Brain microvascular endothelial cell (primary cell): ENCODE measurements at regions not wholly inside any gene's neighbourhood (a gene's known extent, or its start where the extent isn't known, plus 50 kb on each side); places are given as distances from the start of the nearest gene placed in this dataset.

Experiments
- DNase-seq: peaks from one replicate; pipeline ENCODE4 v3.0.0-alpha.2; 2020
- H3K27ac ChIP-seq: fragments of 250-450 bp; sonication (Bioruptor Pico); 2 replicates; pipeline ENCODE4 v1.5.1; 2020; ENCODE audit warnings: mild to moderate bottlenecking, moderate library complexity
- H3K27me3 ChIP-seq: fragments of 250-450 bp; sonication (Bioruptor Pico); replicated peaks from 2 replicates; pipeline ENCODE4 v1.5.1; 2020; ENCODE audit warnings: mild to moderate bottlenecking
- H3K36me3 ChIP-seq: fragments of 250-450 bp; sonication (Bioruptor Pico); replicated peaks from 2 replicates; pipeline ENCODE4 v1.5.1; 2020; ENCODE audit warnings: mild to moderate bottlenecking
- H3K4me3 ChIP-seq: 2 replicates; pipeline ENCODE4 v1.5.1; 2011; ENCODE audit warnings: low read depth, mild to moderate bottlenecking, control low read depth, low read length, moderate library complexity
- in situ Hi-C: cut with HindIII; loops from 2 replicates; pipeline ENCODE4 v1.10.0; 2017; ENCODE audit warnings: low sequenced_read_pairs, low pct_ligation_motif_present
- TF ChIP-seq, protein P1 (sequence below): IDR thresholded peaks from 2 replicates; pipeline ENCODE4 v1.5.1; 2011; ENCODE audit warnings: low read depth, mild to moderate bottlenecking, moderate library complexity, low read length, control low read depth, inconsistent platforms; ENCODE audit errors: missing control alignments

DNA sequence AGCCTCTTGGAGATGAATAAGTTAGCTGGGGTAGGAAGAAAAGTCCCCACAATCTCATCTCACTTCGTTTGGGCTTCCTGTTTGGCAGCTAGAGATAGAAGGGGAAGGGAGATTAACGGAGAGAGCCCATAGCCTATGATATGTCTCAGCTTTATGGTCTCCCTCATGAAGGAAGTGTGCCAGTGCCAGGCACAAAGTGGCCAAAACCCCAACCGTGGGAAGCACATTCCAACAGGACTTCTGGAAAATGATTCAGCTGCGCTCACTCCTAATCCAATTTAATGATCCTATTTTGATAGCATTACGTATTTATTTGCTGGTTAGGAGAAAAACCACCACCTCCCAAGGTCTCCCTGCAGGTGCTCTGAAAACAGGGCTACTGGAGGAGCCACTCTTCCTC lies 303.1 kb upstream of the CLINT1 start:
- TF ChIP-seq, protein P1, sequence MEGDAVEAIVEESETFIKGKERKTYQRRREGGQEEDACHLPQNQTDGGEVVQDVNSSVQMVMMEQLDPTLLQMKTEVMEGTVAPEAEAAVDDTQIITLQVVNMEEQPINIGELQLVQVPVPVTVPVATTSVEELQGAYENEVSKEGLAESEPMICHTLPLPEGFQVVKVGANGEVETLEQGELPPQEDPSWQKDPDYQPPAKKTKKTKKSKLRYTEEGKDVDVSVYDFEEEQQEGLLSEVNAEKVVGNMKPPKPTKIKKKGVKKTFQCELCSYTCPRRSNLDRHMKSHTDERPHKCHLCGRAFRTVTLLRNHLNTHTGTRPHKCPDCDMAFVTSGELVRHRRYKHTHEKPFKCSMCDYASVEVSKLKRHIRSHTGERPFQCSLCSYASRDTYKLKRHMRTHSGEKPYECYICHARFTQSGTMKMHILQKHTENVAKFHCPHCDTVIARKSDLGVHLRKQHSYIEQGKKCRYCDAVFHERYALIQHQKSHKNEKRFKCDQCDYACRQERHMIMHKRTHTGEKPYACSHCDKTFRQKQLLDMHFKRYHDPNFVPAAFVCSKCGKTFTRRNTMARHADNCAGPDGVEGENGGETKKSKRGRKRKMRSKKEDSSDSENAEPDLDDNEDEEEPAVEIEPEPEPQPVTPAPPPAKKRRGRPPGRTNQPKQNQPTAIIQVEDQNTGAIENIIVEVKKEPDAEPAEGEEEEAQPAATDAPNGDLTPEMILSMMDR = no peak
- Histone ChIP-seq H3K27ac (no peak overlapping the region), H3K36me3 (no peaks in the 10 kb centered on the region), H3K27me3 (no peaks in the 10 kb centered on the region), H3K4me3 (no peak overlapping the region)
- DNase-seq = no peak
- in situ Hi-C loops = loop anchor here (25.0 kb wide), 1 partner anchor 950 kb away; no protein-coding TSS in a partner anchor

DNA sequence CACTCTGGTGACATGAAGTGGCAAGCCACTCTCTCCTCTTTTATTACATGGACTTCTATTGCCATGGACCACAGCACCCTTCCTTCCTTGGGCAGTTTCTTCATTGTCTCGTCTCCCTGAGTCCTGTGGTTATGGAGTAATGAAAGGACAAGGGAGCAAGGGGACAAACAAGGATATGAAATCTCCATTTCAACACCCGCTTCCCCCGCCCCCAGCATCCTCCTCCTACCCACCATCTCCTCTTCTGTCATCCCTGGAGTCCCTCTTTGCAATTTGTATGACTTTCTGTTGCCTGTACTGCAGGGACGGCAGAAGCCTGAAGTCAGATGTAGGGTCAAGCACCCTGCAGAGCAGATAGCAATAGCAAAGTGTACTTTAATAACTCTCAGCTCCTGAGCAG lies 300.7 kb upstream of the CLINT1 start:
- no peak for DNase-seq
- no peaks in the 10 kb centered on the region for H3K36me3 ChIP-seq
- H3K27ac ChIP-seq = no peak overlapping the region
- in situ Hi-C loops = loop anchor here (25.0 kb wide), 1 partner anchor 953 kb away; no protein-coding TSS in a partner anchor
- TF ChIP-seq, protein P1 = no peak
- H3K4me3 ChIP-seq = no peak overlapping the region
- H3K27me3 ChIP-seq = no peaks in the 10 kb centered on the region

DNA sequence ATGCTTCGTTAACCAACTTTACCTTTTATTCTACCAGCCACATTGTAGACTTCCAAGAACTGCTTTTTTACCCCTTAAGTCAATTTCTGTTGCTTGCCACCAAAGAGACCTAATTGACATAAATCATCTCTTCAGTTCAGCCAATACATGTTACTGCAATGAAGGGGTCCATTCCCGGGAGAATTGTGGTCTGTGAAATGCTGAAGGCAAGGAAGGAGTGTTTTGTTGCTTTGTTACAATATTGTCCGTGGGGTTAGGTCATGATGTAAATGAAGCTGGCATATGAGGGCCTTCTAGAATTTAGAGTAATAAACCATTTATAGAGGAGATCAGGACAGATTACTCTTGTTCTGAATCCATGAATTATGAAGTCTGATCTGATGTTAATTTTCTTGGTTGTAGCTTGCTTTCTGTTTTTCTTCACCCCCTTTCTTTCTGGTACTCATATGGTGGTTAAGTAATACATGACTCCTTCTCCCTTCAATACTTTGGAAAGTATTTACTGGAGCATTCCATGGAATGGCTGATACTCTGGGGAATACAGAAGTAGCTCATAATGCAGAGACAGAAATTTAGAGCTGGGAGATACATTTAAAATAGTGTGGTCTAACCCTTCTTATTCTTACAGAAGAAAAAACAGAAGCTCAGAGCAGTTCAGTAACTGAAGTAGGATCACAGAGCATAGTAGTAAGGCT lies 297.0 kb upstream of the CLINT1 start:
- Histone ChIP-seq H3K36me3 (no peaks in the 10 kb centered on the region), H3K27ac (no peak overlapping the region), H3K27me3 (no peaks in the 10 kb centered on the region), H3K4me3 (no peak overlapping the region)
- TF ChIP-seq, protein P1 = no peak
- in situ Hi-C loops = loop anchor here (25.0 kb wide), 1 partner anchor 956 kb away; no protein-coding TSS in a partner anchor
- DNase-seq = no peak

DNA sequence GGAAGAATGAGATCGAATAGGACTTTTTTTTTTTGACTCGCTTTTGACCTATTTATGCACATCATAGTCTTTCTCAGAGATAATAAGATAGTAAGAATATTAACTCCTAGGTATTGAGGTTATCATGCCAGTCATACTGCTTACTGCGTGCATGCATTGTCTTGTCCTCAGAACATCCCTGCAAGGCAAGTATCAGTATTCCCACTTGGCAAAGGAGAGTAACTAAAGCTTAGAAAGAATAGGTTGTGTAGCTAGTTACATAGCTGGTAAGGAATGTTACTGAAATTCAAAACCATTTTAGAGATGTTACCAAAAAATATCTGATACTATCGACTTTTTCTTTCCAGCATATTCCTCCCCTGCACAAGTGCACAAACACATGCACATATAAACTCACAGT lies 296.1 kb upstream of the CLINT1 start:
- in situ Hi-C loops = loop anchor here (25.0 kb wide), 1 partner anchor 957 kb away; no protein-coding TSS in a partner anchor
- Histone ChIP-seq H3K27ac (no peak overlapping the region), H3K27me3 (no peaks in the 10 kb centered on the region), H3K36me3 (no peaks in the 10 kb centered on the region), H3K4me3 (no peak overlapping the region)
- TF ChIP-seq, protein P1 = no peak
- DNase-seq = no peak

DNA sequence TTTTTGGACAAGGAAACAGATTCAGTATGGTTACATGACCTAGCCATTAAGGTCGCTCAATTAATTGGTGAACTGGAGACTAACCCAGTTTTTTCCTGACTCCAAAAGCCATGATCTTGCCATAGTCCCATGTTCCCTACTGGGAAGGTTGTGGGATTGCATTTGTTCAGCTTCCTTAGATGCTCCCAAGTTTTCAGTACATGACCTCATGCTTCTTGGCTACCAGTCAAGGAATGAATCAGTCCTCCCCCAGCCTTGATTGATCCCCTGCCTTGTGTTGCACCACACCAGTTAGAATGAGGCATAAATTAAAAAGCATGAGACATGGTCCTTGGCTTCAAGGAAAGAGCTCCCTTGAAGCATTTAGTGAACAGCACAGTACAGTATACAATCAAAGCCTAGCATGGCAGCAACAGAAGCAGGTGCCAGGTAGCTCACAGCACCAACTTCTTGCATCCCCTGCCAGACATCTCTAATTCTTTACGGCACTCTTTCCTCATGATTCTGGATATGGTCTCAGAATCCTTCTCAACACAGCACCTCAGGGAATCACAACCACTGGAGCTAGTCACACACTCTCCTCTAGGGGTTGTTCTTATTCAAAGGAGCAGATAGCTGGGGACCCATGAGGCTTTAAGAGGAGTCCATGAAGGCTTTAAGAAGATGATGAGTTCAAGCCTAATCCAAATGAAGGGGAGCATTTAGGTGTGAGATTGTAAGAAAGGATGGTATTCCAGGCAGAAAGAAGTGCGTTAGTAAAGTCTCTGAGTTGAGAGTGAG lies 295.5 kb upstream of the CLINT1 start:
- Histone ChIP-seq H3K27me3 (no peaks in the 10 kb centered on the region), H3K4me3 (no peak overlapping the region), H3K36me3 (no peaks in the 10 kb centered on the region), H3K27ac (no peak overlapping the region)
- TF ChIP-seq, protein P1 = peak; percentile 32
- in situ Hi-C loops = loop anchor here (25.0 kb wide), 1 partner anchor 958 kb away; no protein-coding TSS in a partner anchor
- DNase-seq = peak; percentile 90
